IPS-11a (cell line): ENCODE measurements at regions not wholly inside any gene's neighbourhood (a gene's known extent, or its start where the extent isn't known, plus 50 kb on each side); places are given as distances from the start of the nearest gene placed in this dataset.
"Not testable (repeated sequence)": the region's sequence is repeated elsewhere in the genome, so short reads cannot be mapped to it uniquely, and the experiment has no call there.

Experiments
- H3K4me3 ChIP-seq: one replicate; pipeline ENCODE4 v1.5.1; 2013; ENCODE audit warnings: low read depth, low read length, control low read depth

GRCh38 chr5:155753943-155754581, 572.9 kb upstream of the SGCD start:
- H3K4me3 ChIP-seq: no peak overlapping the region

- no peak overlapping the region for H3K4me3 ChIP-seq
Observed at GRCh38 chr5:155759252-155759651, 567.7 kb upstream of the SGCD start.

- H3K4me3 ChIP-seq: no peak overlapping the region
Observed at GRCh38 chr5:155759984-155760383, 567.0 kb upstream of the SGCD start.

- no peak overlapping the region for H3K4me3 ChIP-seq
Observed at GRCh38 chr5:155761502-155761901, 565.5 kb upstream of the SGCD start.

- no peak overlapping the region for H3K4me3 ChIP-seq
Observed at GRCh38 chr5:155765715-155766114, 561.2 kb upstream of the SGCD start.

- no peak overlapping the region for H3K4me3 ChIP-seq
Observed at GRCh38 chr5:155767470-155767869, 559.5 kb upstream of the SGCD start.

- no peak overlapping the region for H3K4me3 ChIP-seq
Observed at GRCh38 chr5:155768332-155768731, 558.6 kb upstream of the SGCD start.

- H3K4me3 ChIP-seq: no peak overlapping the region
Observed at GRCh38 chr5:155772009-155772662, 554.8 kb upstream of the SGCD start.

- H3K4me3 ChIP-seq: no peak overlapping the region
Observed at GRCh38 chr5:155773680-155774079, 553.3 kb upstream of the SGCD start.

GRCh38 chr5:155780260-155780659, 546.7 kb upstream of the SGCD start:
- no peak overlapping the region for H3K4me3 ChIP-seq

GRCh38 chr5:155783246-155783645, 543.7 kb upstream of the SGCD start:
- no peak overlapping the region for H3K4me3 ChIP-seq

- no peak overlapping the region for H3K4me3 ChIP-seq
Observed at GRCh38 chr5:155783791-155784190, 543.2 kb upstream of the SGCD start.

- no peak overlapping the region for H3K4me3 ChIP-seq
Observed at GRCh38 chr5:155786108-155786507, 540.9 kb upstream of the SGCD start.

- no peak overlapping the region for H3K4me3 ChIP-seq
Observed at GRCh38 chr5:155792873-155793272, 534.1 kb upstream of the SGCD start.

- H3K4me3 ChIP-seq: no peak overlapping the region
Observed at GRCh38 chr5:155794795-155795194, 532.2 kb upstream of the SGCD start.

GRCh38 chr5:155799308-155799707, 527.7 kb upstream of the SGCD start:
- H3K4me3 ChIP-seq: no peak overlapping the region

GRCh38 chr5:155807884-155808576, 518.9 kb upstream of the SGCD start:
- no peak overlapping the region for H3K4me3 ChIP-seq

- no peak overlapping the region for H3K4me3 ChIP-seq
Observed at GRCh38 chr5:155815248-155815647, 511.7 kb upstream of the SGCD start.

GRCh38 chr5:155822177-155822576, 504.8 kb upstream of the SGCD start:
- no peak overlapping the region for H3K4me3 ChIP-seq

GRCh38 chr5:155826611-155827507, 500.1 kb upstream of the SGCD start:
- H3K4me3 ChIP-seq: no peak overlapping the region

GRCh38 chr5:155827508-155827815, 499.5 kb upstream of the SGCD start:
- H3K4me3 ChIP-seq: not testable (repeated sequence)
